PC-9 (cell line): ENCODE measurements at regions not wholly inside any gene's neighbourhood (a gene's known extent, or its start where the extent isn't known, plus 50 kb on each side); places are given as distances from the start of the nearest gene placed in this dataset.

Source experiments
- EZH2 ChIP-seq: fragments of 200-600 bp; sonication (generic); IDR thresholded peaks from 2 replicates; pipeline ENCODE4 v1.8.0; 2017; ENCODE audit warnings: antibody characterized with exemption, low read depth
- TF ChIP-seq, protein P1 (sequence below): fragments of 200-600 bp; sonication (generic); conservative IDR thresholded peaks from 2 replicates; pipeline ENCODE4 v1.6.1; 2017; ENCODE audit warnings: mixed run types, antibody characterized with exemption, mild to moderate bottlenecking, moderate library complexity

DNA sequence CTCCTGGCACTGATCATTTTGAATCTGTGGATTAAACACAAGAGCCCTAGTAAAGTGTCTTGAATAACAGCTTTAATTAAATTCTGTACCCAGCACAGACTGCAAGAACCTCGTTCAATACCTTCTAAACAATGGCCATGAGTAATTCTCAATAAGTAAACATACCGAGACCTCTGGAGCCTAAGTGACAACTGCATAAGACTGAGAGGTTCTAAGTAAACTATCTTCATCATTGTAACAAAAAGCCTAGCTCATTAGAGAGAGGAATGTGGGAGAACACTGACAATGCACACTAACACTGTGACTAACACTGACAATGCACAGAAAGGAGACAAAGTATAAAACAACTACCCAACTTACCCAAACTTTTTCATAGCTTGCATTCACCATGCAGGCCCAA, 117.4 kb downstream of the ELAPOR2 start:
- TF ChIP-seq, protein P1, sequence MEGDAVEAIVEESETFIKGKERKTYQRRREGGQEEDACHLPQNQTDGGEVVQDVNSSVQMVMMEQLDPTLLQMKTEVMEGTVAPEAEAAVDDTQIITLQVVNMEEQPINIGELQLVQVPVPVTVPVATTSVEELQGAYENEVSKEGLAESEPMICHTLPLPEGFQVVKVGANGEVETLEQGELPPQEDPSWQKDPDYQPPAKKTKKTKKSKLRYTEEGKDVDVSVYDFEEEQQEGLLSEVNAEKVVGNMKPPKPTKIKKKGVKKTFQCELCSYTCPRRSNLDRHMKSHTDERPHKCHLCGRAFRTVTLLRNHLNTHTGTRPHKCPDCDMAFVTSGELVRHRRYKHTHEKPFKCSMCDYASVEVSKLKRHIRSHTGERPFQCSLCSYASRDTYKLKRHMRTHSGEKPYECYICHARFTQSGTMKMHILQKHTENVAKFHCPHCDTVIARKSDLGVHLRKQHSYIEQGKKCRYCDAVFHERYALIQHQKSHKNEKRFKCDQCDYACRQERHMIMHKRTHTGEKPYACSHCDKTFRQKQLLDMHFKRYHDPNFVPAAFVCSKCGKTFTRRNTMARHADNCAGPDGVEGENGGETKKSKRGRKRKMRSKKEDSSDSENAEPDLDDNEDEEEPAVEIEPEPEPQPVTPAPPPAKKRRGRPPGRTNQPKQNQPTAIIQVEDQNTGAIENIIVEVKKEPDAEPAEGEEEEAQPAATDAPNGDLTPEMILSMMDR: no peak
- no peak for TF ChIP-seq EZH2
